ENCODE measurements at regions not wholly inside any gene's neighbourhood (a gene's known extent, or its start where the extent isn't known, plus 50 kb on each side); places are given as distances from the start of the nearest gene placed in this dataset.
A peak's percentile ranks its signal among the peaks of the same experiment; 100 is the strongest.
"Not testable (repeated sequence)": the region's sequence is repeated elsewhere in the genome, so short reads cannot be mapped to it uniquely, and the experiment has no call there.

DNA sequence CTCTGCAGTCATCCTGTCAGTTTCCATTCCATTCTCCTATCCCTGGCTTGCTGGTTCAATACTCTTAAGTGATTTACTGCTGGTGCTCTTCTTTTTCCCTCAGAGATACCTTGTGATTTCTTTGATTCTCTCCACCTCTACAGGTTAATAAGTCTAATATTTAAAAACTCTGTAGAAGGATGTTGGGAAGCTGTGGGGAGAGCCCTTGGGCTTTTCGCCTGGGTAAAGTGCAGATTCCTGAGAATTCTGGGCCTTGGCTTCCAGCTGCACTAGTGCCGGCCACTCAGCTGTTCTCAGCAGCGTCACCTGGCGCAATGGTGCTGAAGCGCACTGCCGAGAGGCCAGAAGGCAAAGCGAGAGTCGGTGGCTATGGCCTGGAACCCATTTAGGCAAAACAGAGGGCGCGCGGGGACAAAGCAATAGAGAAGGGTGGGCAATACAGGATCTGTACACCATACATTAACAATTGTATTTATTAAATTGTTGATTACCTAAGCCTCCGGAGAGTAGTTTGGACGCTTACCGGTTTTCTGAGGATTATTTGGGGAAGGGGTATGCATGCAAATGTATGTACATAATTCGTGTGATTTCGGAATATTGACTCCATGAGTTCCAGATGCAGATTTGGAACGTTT lies 130.3 kb downstream of the PPIAL4A start:
- H3K4me3 ChIP-seq; H3K9ac ChIP-seq (ENCODE audit: insufficient read depth in 1 of 2, low read length in 2 of 2); H3K4me1 ChIP-seq (ENCODE audit: control insufficient read depth in 5 of 5, insufficient read depth in 5 of 5, low read length in 5 of 5); H3K27me3 ChIP-seq (ENCODE audit: control insufficient read depth in 3 of 3, insufficient read depth in 3 of 3, low read length in 2 of 3); H3K27ac ChIP-seq (ENCODE audit: low read depth in 1 of 2, low read length in 1 of 2); H3K36me3 ChIP-seq (ENCODE audit: control insufficient read depth in 4 of 4, insufficient read depth in 4 of 4, low read length in 4 of 4); DNase-seq; H3K9me3 ChIP-seq (ENCODE audit: control insufficient read depth in 4 of 4, insufficient read depth in 3 of 4, low read length in 3 of 4): not testable (repeated sequence)
- WGBS, 2 donors, result 28 to 55% methylated on average over 7 of the region's 17 CpGs
- ATAC-seq (ENCODE audit: insufficient read depth, low FRiP score), result peak; percentile 81

DNA sequence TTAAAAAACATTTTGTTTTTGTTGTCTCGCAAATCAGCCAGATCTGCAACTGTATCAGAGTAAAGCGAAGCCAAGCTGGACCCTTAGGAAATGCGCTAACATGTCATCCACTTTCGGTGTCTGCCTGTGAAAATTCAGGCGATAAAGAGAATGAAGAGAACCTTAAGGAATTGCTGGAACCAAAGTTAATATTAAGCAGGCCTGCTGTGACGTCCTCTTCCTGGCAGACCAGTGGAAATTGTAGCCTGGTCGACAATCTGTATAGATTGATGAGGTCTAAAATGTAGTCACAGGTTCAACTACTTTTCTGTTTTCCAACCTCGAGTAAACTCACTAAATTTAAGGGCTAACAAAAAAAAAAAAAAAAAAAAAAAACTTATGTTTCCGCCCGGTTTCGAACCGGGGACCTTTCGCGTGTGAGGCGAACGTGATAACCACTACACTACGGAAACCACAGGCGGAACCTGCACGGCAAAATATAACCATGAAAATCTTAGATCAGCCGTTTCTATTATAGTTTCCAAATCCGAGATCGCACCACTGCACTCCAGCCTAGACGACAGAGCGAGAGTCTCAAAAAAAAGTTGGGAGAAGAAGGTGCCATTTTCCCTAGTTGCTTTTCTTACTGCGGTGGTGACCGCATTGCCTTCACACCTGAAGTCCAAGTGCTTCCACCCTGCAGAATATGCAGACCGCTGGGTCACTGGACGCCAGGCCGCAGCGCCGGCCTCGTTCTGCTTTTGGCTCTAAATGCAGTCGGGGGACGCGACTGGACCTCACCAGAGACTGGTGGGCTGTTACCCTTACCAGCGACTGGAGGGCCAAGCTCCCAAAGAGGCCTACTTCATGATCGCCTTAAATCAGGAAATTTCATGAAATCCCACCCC lies 131.0 kb downstream of the PPIAL4A start:
- DNase-seq, result peak; percentile 72 to 90 (median 77)
- not testable (repeated sequence) for ATAC-seq (ENCODE audit: insufficient read depth, low FRiP score); H3K4me1 ChIP-seq (ENCODE audit: control insufficient read depth in 5 of 5, insufficient read depth in 5 of 5, low read length in 5 of 5); H3K4me3 ChIP-seq; H3K27ac ChIP-seq (ENCODE audit: low read depth in 1 of 2, low read length in 1 of 2); H3K36me3 ChIP-seq (ENCODE audit: control insufficient read depth in 4 of 4, insufficient read depth in 4 of 4, low read length in 4 of 4); H3K9ac ChIP-seq (ENCODE audit: insufficient read depth in 1 of 2, low read length in 2 of 2); H3K27me3 ChIP-seq (ENCODE audit: control insufficient read depth in 3 of 3, insufficient read depth in 3 of 3, low read length in 2 of 3); H3K9me3 ChIP-seq (ENCODE audit: control insufficient read depth in 4 of 4, insufficient read depth in 3 of 4, low read length in 3 of 4)
- 20 to 36% methylated on average over 23 to 27 of the region's 37 CpGs for WGBS, 2 donors

DNA sequence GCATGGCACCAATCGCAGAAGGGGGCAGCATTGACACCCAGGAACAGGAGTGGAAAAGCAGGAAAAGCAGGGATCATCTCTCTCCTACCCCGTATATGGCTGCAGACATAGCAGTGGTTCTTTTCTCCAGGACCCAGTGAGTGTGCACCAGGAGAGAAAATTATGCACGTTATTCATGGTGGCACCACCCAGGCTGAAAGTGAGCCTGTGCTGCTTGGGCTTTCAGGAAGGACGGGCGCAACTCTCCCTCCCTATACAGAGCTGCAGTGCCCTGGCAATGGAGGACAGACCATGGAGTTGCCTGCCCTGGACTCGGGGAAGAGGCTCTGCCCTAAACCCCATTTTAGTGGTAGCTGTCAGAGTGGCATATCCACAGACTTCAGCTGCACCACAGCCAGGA lies 132.1 kb downstream of the PPIAL4A start:
- ATAC-seq (ENCODE audit: insufficient read depth, low FRiP score); H3K4me3 ChIP-seq; H3K9ac ChIP-seq (ENCODE audit: insufficient read depth in 1 of 2, low read length in 2 of 2); H3K9me3 ChIP-seq (ENCODE audit: control insufficient read depth in 4 of 4, insufficient read depth in 3 of 4, low read length in 3 of 4); H3K36me3 ChIP-seq (ENCODE audit: control insufficient read depth in 4 of 4, insufficient read depth in 4 of 4, low read length in 4 of 4); H3K27ac ChIP-seq (ENCODE audit: low read depth in 1 of 2, low read length in 1 of 2); H3K4me1 ChIP-seq (ENCODE audit: control insufficient read depth in 5 of 5, insufficient read depth in 5 of 5, low read length in 5 of 5); DNase-seq; H3K27me3 ChIP-seq (ENCODE audit: control insufficient read depth in 3 of 3, insufficient read depth in 3 of 3, low read length in 2 of 3): not testable (repeated sequence)
- 46 to 66% methylated on average over 2 to 6 of the region's 6 CpGs for WGBS, 2 donors

DNA sequence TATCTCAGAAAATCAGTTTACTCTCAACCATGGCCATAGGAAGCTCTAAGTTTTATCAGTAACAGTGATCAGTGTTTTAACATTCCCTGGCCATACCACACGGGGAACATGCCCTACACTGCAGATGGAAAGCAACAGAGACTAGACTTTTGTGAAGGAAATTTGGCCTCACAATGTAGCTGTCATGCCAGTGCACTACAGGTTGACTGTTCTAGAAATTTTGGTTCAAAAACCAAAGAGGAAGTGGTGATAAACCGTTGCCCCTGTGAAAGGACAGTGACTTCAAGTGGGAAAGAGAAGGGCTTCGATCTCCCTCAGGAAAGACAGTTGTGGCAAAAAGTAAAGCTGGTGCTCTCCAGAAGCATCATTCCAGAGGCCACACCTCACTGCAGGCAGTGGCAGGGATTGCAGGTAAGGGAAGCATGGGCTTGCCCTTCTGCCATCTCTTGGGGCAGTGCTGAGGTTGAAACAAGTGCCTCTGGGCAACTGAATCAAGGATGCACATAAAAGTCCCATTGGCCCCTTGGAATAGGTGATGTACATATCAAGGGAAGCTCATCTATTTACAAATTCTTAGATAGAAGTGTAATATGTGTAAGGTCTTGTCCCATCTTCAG lies 143.4 kb downstream of the PPIAL4A start:
- not testable (repeated sequence) for DNase-seq; H3K9me3 ChIP-seq (ENCODE audit: control insufficient read depth in 4 of 4, insufficient read depth in 3 of 4, low read length in 3 of 4); H3K4me3 ChIP-seq; ATAC-seq (ENCODE audit: insufficient read depth, low FRiP score); H3K27me3 ChIP-seq (ENCODE audit: control insufficient read depth in 3 of 3, insufficient read depth in 3 of 3, low read length in 2 of 3); H3K4me1 ChIP-seq (ENCODE audit: control insufficient read depth in 5 of 5, insufficient read depth in 5 of 5, low read length in 5 of 5); H3K36me3 ChIP-seq (ENCODE audit: control insufficient read depth in 4 of 4, insufficient read depth in 4 of 4, low read length in 4 of 4); H3K27ac ChIP-seq (ENCODE audit: low read depth in 1 of 2, low read length in 1 of 2); H3K9ac ChIP-seq (ENCODE audit: insufficient read depth in 1 of 2, low read length in 2 of 2)
- WGBS, 2 donors, result 28 to 39% methylated on average over 3 of the region's 3 CpGs

DNA sequence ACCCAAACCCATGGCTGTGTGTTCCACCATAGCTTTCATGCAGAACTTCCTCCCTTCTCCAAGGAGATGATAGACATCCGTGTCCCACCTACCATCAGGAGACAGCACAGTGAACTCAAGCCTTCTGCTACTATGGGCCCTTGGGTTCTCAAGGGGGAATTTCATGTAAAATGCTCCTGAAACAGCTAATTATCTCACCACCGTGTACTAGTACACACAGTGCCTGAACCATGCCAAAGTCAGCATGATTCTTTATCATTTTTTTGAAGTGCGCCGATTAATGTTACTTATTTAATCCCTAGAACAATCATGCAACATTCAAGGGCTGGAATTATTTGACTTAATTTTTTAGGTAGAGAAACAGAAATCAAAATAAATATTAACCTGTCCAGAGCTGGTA lies 147.2 kb downstream of the PPIAL4A start:
- H3K27ac ChIP-seq (ENCODE audit: low read depth in 1 of 2, low read length in 1 of 2); H3K36me3 ChIP-seq (ENCODE audit: control insufficient read depth in 4 of 4, insufficient read depth in 4 of 4, low read length in 4 of 4); H3K4me3 ChIP-seq; ATAC-seq (ENCODE audit: insufficient read depth, low FRiP score); H3K9me3 ChIP-seq (ENCODE audit: control insufficient read depth in 4 of 4, insufficient read depth in 3 of 4, low read length in 3 of 4); H3K27me3 ChIP-seq (ENCODE audit: control insufficient read depth in 3 of 3, insufficient read depth in 3 of 3, low read length in 2 of 3); H3K4me1 ChIP-seq (ENCODE audit: control insufficient read depth in 5 of 5, insufficient read depth in 5 of 5, low read length in 5 of 5); DNase-seq; H3K9ac ChIP-seq (ENCODE audit: insufficient read depth in 1 of 2, low read length in 2 of 2): not testable (repeated sequence)
- WGBS, 2 donors, result no CpG with 5 or more reads among the region's 4 CpGs

DNA sequence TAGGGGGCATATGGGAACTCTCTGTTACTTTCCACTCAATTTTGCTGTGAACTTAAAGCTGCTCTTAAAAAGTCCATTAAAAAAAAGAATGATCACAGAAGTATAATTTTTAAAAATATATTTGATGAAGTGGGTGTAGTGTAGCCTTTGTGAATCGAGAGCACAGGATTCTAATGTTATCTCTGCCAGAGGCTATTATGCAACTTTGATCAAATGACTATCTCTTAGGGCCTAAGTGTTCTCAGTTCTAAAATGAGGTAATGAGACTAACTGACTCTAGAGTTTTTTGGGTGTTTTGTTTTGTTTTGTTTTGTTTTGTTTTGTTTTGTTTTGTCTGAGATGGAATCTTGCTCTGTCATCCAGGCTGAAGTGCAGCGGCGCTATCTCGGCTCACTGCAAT lies 143.2 kb downstream of the FAM72B start:
- H3K36me3 ChIP-seq (ENCODE audit: control insufficient read depth in 4 of 4, insufficient read depth in 4 of 4, low read length in 4 of 4); H3K9me3 ChIP-seq (ENCODE audit: control insufficient read depth in 4 of 4, insufficient read depth in 3 of 4, low read length in 3 of 4); DNase-seq; H3K4me1 ChIP-seq (ENCODE audit: control insufficient read depth in 5 of 5, insufficient read depth in 5 of 5, low read length in 5 of 5); H3K27me3 ChIP-seq (ENCODE audit: control insufficient read depth in 3 of 3, insufficient read depth in 3 of 3, low read length in 2 of 3); H3K27ac ChIP-seq (ENCODE audit: low read depth in 1 of 2, low read length in 1 of 2); ATAC-seq (ENCODE audit: insufficient read depth, low FRiP score); H3K9ac ChIP-seq (ENCODE audit: insufficient read depth in 1 of 2, low read length in 2 of 2); H3K4me3 ChIP-seq: not testable (repeated sequence)
- no CpG with 5 or more reads among the region's 4 CpGs for WGBS, 2 donors

DNA sequence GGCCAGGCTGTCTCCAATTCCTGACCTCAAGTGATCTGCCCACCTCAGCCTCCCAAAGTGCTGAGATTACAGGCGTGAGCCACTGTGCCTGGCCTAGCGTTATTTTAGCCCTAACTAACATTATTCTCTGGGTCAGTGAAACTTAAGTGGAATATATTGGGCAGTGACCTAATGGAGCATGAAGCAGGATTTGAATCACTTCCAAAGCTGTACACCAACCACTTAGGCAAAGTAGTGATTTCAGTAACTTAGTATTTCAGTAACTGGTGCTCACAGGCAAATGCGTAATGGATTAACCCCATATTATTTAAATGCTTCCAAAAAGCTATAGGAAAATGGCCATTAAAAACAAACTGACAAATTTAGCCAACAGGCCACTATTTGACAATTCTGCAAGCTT lies 142.6 kb downstream of the FAM72B start:
- not testable (repeated sequence) for H3K4me1 ChIP-seq (ENCODE audit: control insufficient read depth in 5 of 5, insufficient read depth in 5 of 5, low read length in 5 of 5); DNase-seq; H3K27ac ChIP-seq (ENCODE audit: low read depth in 1 of 2, low read length in 1 of 2); ATAC-seq (ENCODE audit: insufficient read depth, low FRiP score); H3K4me3 ChIP-seq; H3K36me3 ChIP-seq (ENCODE audit: control insufficient read depth in 4 of 4, insufficient read depth in 4 of 4, low read length in 4 of 4); H3K9me3 ChIP-seq (ENCODE audit: control insufficient read depth in 4 of 4, insufficient read depth in 3 of 4, low read length in 3 of 4); H3K27me3 ChIP-seq (ENCODE audit: control insufficient read depth in 3 of 3, insufficient read depth in 3 of 3, low read length in 2 of 3); H3K9ac ChIP-seq (ENCODE audit: insufficient read depth in 1 of 2, low read length in 2 of 2)
- 90 to 96% methylated on average over 1 to 3 of the region's 3 CpGs for WGBS, 2 donors

DNA sequence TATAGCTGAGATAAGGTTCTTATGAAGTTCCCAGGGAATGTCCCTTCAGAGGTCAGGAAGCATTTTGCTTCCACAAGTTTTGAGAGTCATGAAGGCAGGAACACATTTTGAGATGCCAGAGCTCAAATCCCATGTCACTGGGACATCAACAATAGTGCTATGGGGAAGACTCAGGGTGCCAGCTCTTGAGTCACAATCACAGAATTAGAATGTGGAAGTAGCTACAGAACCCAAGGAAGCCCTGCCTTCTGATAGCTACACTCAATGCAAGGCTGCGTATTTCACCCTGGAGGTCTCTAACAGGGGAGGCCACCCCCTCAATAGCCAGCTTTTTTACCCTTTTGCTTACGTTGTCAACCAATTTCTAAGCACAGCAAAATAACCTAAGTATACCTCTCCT lies 141.3 kb downstream of the FAM72B start:
- H3K27me3 ChIP-seq (ENCODE audit: control insufficient read depth in 3 of 3, insufficient read depth in 3 of 3, low read length in 2 of 3); H3K4me1 ChIP-seq (ENCODE audit: control insufficient read depth in 5 of 5, insufficient read depth in 5 of 5, low read length in 5 of 5); H3K27ac ChIP-seq (ENCODE audit: low read depth in 1 of 2, low read length in 1 of 2); DNase-seq; H3K36me3 ChIP-seq (ENCODE audit: control insufficient read depth in 4 of 4, insufficient read depth in 4 of 4, low read length in 4 of 4); ATAC-seq (ENCODE audit: insufficient read depth, low FRiP score); H3K9me3 ChIP-seq (ENCODE audit: control insufficient read depth in 4 of 4, insufficient read depth in 3 of 4, low read length in 3 of 4); H3K9ac ChIP-seq (ENCODE audit: insufficient read depth in 1 of 2, low read length in 2 of 2); H3K4me3 ChIP-seq: not testable (repeated sequence)
- WGBS, 2 donors, result 57 to 69% methylated on average over 2 of the region's 2 CpGs

Data from lung (tissue), 9 donors.